Panc1 (cell line): ENCODE measurements at regions not wholly inside any gene's neighbourhood (a gene's known extent, or its start where the extent isn't known, plus 50 kb on each side); places are given as distances from the start of the nearest gene placed in this dataset.

Experiments
- POLR2AphosphoS5 ChIP-seq: IDR thresholded peaks from 2 replicates; pipeline ENCODE4 v1.6.1; 2012; ENCODE audit warnings: mild to moderate bottlenecking, low read depth, low read length, moderate library complexity
- SIN3A ChIP-seq: IDR thresholded peaks from 2 replicates; pipeline ENCODE4 v1.6.1; 2012; ENCODE audit warnings: low read depth, mild to moderate bottlenecking, low read length, moderate library complexity, borderline replicate concordance; ENCODE audit not compliant: insufficient read depth
- TCF7L2 ChIP-seq: IDR thresholded peaks from 2 replicates; pipeline ENCODE4 v1.6.1; 2011; ENCODE audit warnings: mild to moderate bottlenecking, low read depth, low read length, inconsistent platforms
- TF ChIP-seq, protein P1 (sequence below): fragments of 450-650 bp; IDR thresholded peaks from 2 replicates; pipeline ENCODE4 v1.5.1; 2017; ENCODE audit warnings: mild to moderate bottlenecking
- TF ChIP-seq, protein P2 (sequence below), 2 experiments: IDR thresholded peaks; 2 replicates each; pipeline ENCODE4 v1.6.1; 2011 to 2012; ENCODE audit warnings: low read depth in 2 of 2, control low read depth in 1 of 2, low read length in 1 of 2, mild to moderate bottlenecking in 1 of 2, moderate library complexity in 1 of 2; ENCODE audit not compliant: insufficient read depth in 1 of 2

DNA sequence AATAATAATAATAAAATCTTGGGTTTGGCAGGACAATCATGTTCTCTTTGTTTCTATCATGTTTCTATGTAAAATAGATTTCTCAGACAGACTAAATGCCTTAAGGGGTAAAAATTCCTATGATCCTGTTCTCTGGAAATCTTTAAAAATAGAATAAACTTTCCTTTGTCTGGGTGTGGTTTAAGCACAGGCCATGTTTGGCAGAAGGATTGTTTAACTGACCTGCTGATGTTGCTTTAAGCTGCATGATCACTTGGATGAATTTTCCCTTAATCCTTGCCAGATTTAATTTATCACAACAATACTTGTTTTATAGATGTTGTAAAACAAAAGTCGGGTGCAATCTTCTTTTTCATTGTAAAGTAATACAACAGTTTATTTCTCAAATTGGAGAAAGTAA is 341.7 kb upstream of the FAT1 start:
- TF ChIP-seq, protein P1, sequence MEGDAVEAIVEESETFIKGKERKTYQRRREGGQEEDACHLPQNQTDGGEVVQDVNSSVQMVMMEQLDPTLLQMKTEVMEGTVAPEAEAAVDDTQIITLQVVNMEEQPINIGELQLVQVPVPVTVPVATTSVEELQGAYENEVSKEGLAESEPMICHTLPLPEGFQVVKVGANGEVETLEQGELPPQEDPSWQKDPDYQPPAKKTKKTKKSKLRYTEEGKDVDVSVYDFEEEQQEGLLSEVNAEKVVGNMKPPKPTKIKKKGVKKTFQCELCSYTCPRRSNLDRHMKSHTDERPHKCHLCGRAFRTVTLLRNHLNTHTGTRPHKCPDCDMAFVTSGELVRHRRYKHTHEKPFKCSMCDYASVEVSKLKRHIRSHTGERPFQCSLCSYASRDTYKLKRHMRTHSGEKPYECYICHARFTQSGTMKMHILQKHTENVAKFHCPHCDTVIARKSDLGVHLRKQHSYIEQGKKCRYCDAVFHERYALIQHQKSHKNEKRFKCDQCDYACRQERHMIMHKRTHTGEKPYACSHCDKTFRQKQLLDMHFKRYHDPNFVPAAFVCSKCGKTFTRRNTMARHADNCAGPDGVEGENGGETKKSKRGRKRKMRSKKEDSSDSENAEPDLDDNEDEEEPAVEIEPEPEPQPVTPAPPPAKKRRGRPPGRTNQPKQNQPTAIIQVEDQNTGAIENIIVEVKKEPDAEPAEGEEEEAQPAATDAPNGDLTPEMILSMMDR = no peak
- TF ChIP-seq, protein P2, sequence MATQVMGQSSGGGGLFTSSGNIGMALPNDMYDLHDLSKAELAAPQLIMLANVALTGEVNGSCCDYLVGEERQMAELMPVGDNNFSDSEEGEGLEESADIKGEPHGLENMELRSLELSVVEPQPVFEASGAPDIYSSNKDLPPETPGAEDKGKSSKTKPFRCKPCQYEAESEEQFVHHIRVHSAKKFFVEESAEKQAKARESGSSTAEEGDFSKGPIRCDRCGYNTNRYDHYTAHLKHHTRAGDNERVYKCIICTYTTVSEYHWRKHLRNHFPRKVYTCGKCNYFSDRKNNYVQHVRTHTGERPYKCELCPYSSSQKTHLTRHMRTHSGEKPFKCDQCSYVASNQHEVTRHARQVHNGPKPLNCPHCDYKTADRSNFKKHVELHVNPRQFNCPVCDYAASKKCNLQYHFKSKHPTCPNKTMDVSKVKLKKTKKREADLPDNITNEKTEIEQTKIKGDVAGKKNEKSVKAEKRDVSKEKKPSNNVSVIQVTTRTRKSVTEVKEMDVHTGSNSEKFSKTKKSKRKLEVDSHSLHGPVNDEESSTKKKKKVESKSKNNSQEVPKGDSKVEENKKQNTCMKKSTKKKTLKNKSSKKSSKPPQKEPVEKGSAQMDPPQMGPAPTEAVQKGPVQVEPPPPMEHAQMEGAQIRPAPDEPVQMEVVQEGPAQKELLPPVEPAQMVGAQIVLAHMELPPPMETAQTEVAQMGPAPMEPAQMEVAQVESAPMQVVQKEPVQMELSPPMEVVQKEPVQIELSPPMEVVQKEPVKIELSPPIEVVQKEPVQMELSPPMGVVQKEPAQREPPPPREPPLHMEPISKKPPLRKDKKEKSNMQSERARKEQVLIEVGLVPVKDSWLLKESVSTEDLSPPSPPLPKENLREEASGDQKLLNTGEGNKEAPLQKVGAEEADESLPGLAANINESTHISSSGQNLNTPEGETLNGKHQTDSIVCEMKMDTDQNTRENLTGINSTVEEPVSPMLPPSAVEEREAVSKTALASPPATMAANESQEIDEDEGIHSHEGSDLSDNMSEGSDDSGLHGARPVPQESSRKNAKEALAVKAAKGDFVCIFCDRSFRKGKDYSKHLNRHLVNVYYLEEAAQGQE (IDR thresholded peaks at IDR 0.05; ENCODE audit: insufficient read depth in 1 of 2, low read depth in 2 of 2, low read length in 1 of 2) = no peak
- no peak for TF ChIP-seq SIN3A
- TF ChIP-seq POLR2AphosphoS5 = no peak
- TF ChIP-seq TCF7L2 = no peak
